Gastrocnemius medialis (tissue), 4 donors: ENCODE measurements at regions not wholly inside any gene's neighbourhood (a gene's known extent, or its start where the extent isn't known, plus 50 kb on each side); places are given as distances from the start of the nearest gene placed in this dataset.

Source experiments
- POLR2A ChIP-seq, 2 donors: fragments of 450-650 bp; IDR thresholded peaks; one replicate each; pipeline ENCODE4 v1.6.1; 2017; ENCODE audit warnings: antibody characterized with exemption in 2 of 2, mild to moderate bottlenecking in 2 of 2, moderate library complexity in 2 of 2
- TF ChIP-seq, protein P1 (sequence below), 5 experiments: fragments of 450-650 bp in 3 of 5; fragments of 200-600 bp in 2 of 5; sonication (generic) in 2 of 5; IDR thresholded peaks in 4 of 5; conservative IDR thresholded peaks in 1 of 5; 1 replicate in 4 of 5; 2 replicates in 1 of 5; pipeline ENCODE4 v1.5.1; 2016 to 2019; ENCODE audit warnings: antibody characterized with exemption in 5 of 5, mild to moderate bottlenecking in 3 of 5, moderate library complexity in 3 of 5

DNA sequence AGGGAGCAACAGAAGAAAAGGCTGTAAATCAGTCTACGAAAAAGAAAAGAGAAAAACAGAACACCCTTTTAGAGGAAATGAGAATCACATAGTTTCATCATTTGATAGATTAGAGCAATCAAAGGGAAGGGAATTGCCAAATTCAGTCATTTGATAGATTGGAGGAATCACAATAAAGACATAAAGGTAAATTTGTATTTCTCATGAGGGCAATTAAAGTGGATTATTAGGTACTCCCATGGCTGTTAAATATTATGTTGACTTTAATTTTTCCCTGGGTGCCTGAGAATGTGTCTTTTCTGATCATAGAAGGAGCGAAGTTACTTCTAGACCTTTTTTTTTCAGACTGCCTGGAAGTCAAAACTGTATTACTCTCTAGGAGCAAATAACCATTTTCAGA is 1145.7 kb downstream of the EPHA7 start:
- TF ChIP-seq, protein P1, sequence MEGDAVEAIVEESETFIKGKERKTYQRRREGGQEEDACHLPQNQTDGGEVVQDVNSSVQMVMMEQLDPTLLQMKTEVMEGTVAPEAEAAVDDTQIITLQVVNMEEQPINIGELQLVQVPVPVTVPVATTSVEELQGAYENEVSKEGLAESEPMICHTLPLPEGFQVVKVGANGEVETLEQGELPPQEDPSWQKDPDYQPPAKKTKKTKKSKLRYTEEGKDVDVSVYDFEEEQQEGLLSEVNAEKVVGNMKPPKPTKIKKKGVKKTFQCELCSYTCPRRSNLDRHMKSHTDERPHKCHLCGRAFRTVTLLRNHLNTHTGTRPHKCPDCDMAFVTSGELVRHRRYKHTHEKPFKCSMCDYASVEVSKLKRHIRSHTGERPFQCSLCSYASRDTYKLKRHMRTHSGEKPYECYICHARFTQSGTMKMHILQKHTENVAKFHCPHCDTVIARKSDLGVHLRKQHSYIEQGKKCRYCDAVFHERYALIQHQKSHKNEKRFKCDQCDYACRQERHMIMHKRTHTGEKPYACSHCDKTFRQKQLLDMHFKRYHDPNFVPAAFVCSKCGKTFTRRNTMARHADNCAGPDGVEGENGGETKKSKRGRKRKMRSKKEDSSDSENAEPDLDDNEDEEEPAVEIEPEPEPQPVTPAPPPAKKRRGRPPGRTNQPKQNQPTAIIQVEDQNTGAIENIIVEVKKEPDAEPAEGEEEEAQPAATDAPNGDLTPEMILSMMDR (IDR thresholded peaks at IDR 0.05 in 4 of 5, conservative IDR thresholded peaks at IDR 0.05 in 1 of 5), result no peak
- TF ChIP-seq POLR2A (IDR thresholded peaks at IDR 0.05), result no peak
